DND-41 (cell line): ENCODE measurements at regions not wholly inside any gene's neighbourhood (a gene's known extent, or its start where the extent isn't known, plus 50 kb on each side); places are given as distances from the start of the nearest gene placed in this dataset.

ENCODE experiments used
- CTCF ChIP-seq: IDR thresholded peaks from 2 replicates; pipeline ENCODE4 v1.5.1; 2012; ENCODE audit warnings: borderline replicate concordance, low read length, moderate library complexity, mild to moderate bottlenecking; ENCODE audit not compliant: poor library complexity, severe bottlenecking; ENCODE audit errors: extremely low read depth
- EZH2 ChIP-seq: IDR thresholded peaks from 3 replicates; pipeline ENCODE4 v1.6.1; 2012; ENCODE audit warnings: borderline replicate concordance, low read depth, mild to moderate bottlenecking, moderate library complexity, low read length, inconsistent platforms; ENCODE audit not compliant: severe bottlenecking

- TF ChIP-seq CTCF, result no peak
- TF ChIP-seq EZH2, result no peak
Measured at GRCh38 chr17:53560953-53561352, 261.8 kb upstream of the KIF2B start.
